H9 (cell line): ENCODE measurements at regions not wholly inside any gene's neighbourhood (a gene's known extent, or its start where the extent isn't known, plus 50 kb on each side); places are given as distances from the start of the nearest gene placed in this dataset.

Experiments
- DNase-seq: peaks from one replicate; pipeline ENCODE4 v3.0.0-alpha.2; 2017
- H2AFZ ChIP-seq: one replicate; pipeline ENCODE4 v1.6.1; 2013; ENCODE audit warnings: mild to moderate bottlenecking, low read length, control low read depth, moderate library complexity
- H2AK5ac ChIP-seq: 2 replicates; pipeline ENCODE4 v1.6.1; 2013; ENCODE audit warnings: low read length, control low read depth, mixed read lengths; ENCODE audit not compliant: insufficient read length
- H2BK120ac ChIP-seq: one replicate; pipeline ENCODE4 v1.6.1; 2013; ENCODE audit warnings: low read depth, mild to moderate bottlenecking, low read length, control low read depth, inconsistent platforms; ENCODE audit not compliant: poor library complexity, severe bottlenecking
- H2BK12ac ChIP-seq: 2 replicates; pipeline ENCODE4 v1.6.1; 2013; ENCODE audit warnings: low read length, control low read depth, mixed read lengths, low read depth; ENCODE audit not compliant: insufficient read length
- H2BK15ac ChIP-seq: 2 replicates; pipeline ENCODE4 v1.6.1; 2013; ENCODE audit warnings: low read depth, low read length, control low read depth
- H2BK20ac ChIP-seq: one replicate; pipeline ENCODE4 v1.6.1; 2013; ENCODE audit warnings: low read depth, mild to moderate bottlenecking, low read length, control low read depth, inconsistent platforms; ENCODE audit not compliant: poor library complexity, severe bottlenecking
- H2BK5ac ChIP-seq: 2 replicates; pipeline ENCODE4 v1.6.1; 2013; ENCODE audit warnings: low read length, control low read depth, mixed read lengths; ENCODE audit not compliant: insufficient read length
- H3K14ac ChIP-seq: 2 replicates; pipeline ENCODE4 v1.6.1; 2013; ENCODE audit warnings: low read length, control low read depth; ENCODE audit not compliant: insufficient read depth
- H3K18ac ChIP-seq: 2 replicates; pipeline ENCODE4 v1.6.1; 2013; ENCODE audit warnings: low read depth, mild to moderate bottlenecking, mixed read lengths, low read length, control low read depth; ENCODE audit not compliant: insufficient read length
- H3K23ac ChIP-seq: 2 replicates; pipeline ENCODE4 v1.6.1; 2013; ENCODE audit warnings: low read length, control low read depth, mixed read lengths, low read depth; ENCODE audit not compliant: insufficient read length
- H3K23me2 ChIP-seq: 2 replicates; pipeline ENCODE4 v1.6.1; 2013; ENCODE audit warnings: low read depth, mild to moderate bottlenecking, mixed read lengths, low read length, control low read depth; ENCODE audit not compliant: insufficient read length, poor library complexity, severe bottlenecking
- H3K27ac ChIP-seq: 2 replicates; pipeline ENCODE4 v1.5.1; 2013; ENCODE audit warnings: low read length, control low read depth, mixed read lengths, low read depth; ENCODE audit not compliant: insufficient read length
- H3K27me3 ChIP-seq: 2 replicates; pipeline ENCODE4 v1.6.1; 2013; ENCODE audit warnings: low read length, control low read depth, inconsistent platforms; ENCODE audit not compliant: insufficient read depth
- H3K4ac ChIP-seq: 2 replicates; pipeline ENCODE4 v1.6.1; 2013; ENCODE audit warnings: low read depth, mild to moderate bottlenecking, control low read depth, inconsistent platforms, low read length, moderate library complexity
- H3K4me1 ChIP-seq: 2 replicates; pipeline ENCODE4 v1.6.1; 2013; ENCODE audit warnings: low read length, control low read depth, inconsistent platforms; ENCODE audit not compliant: insufficient read depth
- H3K4me2 ChIP-seq: 2 replicates; pipeline ENCODE4 v1.6.1; 2013; ENCODE audit warnings: low read length, control low read depth, mixed read lengths; ENCODE audit not compliant: insufficient read length, insufficient read depth
- H3K56ac ChIP-seq: 2 replicates; pipeline ENCODE4 v1.6.1; 2013; ENCODE audit warnings: low read depth, mild to moderate bottlenecking, mixed read lengths, low read length, control low read depth; ENCODE audit not compliant: insufficient read length
- H3K79me1 ChIP-seq: 2 replicates; pipeline ENCODE4 v1.6.1; 2013; ENCODE audit warnings: low read depth, mild to moderate bottlenecking, moderate library complexity, low read length, control low read depth, inconsistent platforms; ENCODE audit not compliant: insufficient read depth, poor library complexity, severe bottlenecking
- H3K79me2 ChIP-seq: 2 replicates; pipeline ENCODE4 v1.6.1; 2013; ENCODE audit warnings: low read length, control low read depth, inconsistent platforms; ENCODE audit not compliant: insufficient read depth
- H3K9ac ChIP-seq: 2 replicates; pipeline ENCODE4 v1.6.1; 2013; ENCODE audit warnings: low read length, control low read depth, mixed read lengths; ENCODE audit not compliant: insufficient read length; ENCODE audit errors: extremely low read depth
- H3K9me3 ChIP-seq: one replicate; pipeline ENCODE4 v1.6.1; 2013; ENCODE audit warnings: low read depth, low read length, inconsistent platforms; ENCODE audit not compliant: control insufficient read depth
- H3T11ph ChIP-seq: one replicate; pipeline ENCODE4 v1.6.1; 2013; ENCODE audit warnings: mild to moderate bottlenecking, low read length, control low read depth, inconsistent platforms
- H4K20me1 ChIP-seq: one replicate; pipeline ENCODE4 v1.6.1; 2013; ENCODE audit not compliant: control insufficient read depth, insufficient read length, insufficient read depth
- H4K5ac ChIP-seq: 2 replicates; pipeline ENCODE4 v1.6.1; 2013; ENCODE audit warnings: low read depth, mild to moderate bottlenecking, mixed read lengths, low read length, control low read depth; ENCODE audit not compliant: insufficient read length
- H4K8ac ChIP-seq: replicated peaks from 2 replicates; pipeline ENCODE4 v1.6.1; 2013; ENCODE audit warnings: low read length, control low read depth, mixed read lengths, low read depth; ENCODE audit not compliant: insufficient read length
- H4K91ac ChIP-seq: 2 replicates; pipeline ENCODE4 v1.6.1; 2013; ENCODE audit warnings: low read depth, mild to moderate bottlenecking, moderate library complexity, mixed read lengths, low read length, control low read depth; ENCODE audit not compliant: insufficient read length
- H3K27ac Mint-ChIP-seq, 3 experiments: 2 replicates in 2 of 3; 3 replicates in 1 of 3; pipeline ENCODE4 v1.8.0; 2020 to 2021; ENCODE audit warnings: mixed read lengths in 3 of 3, mild to moderate bottlenecking in 1 of 3, moderate library complexity in 1 of 3
- H3K27me3 Mint-ChIP-seq: 2 replicates; pipeline ENCODE4 v1.8.0; 2021; ENCODE audit warnings: low read depth, mild to moderate bottlenecking, moderate library complexity, mixed read lengths
- H3K36me3 Mint-ChIP-seq, 3 experiments: 2 replicates in 2 of 3; 3 replicates in 1 of 3; pipeline ENCODE4 v1.8.0; 2020 to 2021; ENCODE audit warnings: low read depth in 3 of 3, mixed read lengths in 3 of 3; ENCODE audit not compliant: insufficient read depth in 1 of 3
- H3K4me1 Mint-ChIP-seq, 2 experiments: 2 replicates each; pipeline ENCODE4 v1.8.0; 2020; ENCODE audit warnings: mixed read lengths in 2 of 2
- H3K4me3 Mint-ChIP-seq, 2 experiments: 2 replicates in 1 of 2; 3 replicates in 1 of 2; pipeline ENCODE4 v1.8.0; 2020 to 2021; ENCODE audit warnings: mild to moderate bottlenecking in 2 of 2, mixed read lengths in 2 of 2, moderate library complexity in 1 of 2
- H3K9me3 Mint-ChIP-seq, 2 experiments: 2 replicates in 1 of 2; 3 replicates in 1 of 2; pipeline ENCODE4 v1.8.0; 2020; ENCODE audit warnings: mild to moderate bottlenecking in 2 of 2, mixed read lengths in 2 of 2, moderate library complexity in 1 of 2
- WGBS: extraction: QIAGEN DNeasy Blood & Tissue Kit; methylation state at CpG from one replicate; pipeline ENCODE4 v1.1.7; 2013; ENCODE audit warnings: missing lambda C conversion rate, low lambda C conversion rate, mixed read lengths; ENCODE audit not compliant: insufficient read length; ENCODE audit errors: extremely low coverage; 5-methylcytosine and 5-hydroxymethylcytosine counted together
- TF ChIP-seq, protein P1 (sequence below): fragments of 200-600 bp; sonication (generic); conservative IDR thresholded peaks from 3 replicates; pipeline ENCODE4 v1.8.0; 2021; ENCODE audit warnings: antibody characterized with exemption, mild to moderate bottlenecking

DNA sequence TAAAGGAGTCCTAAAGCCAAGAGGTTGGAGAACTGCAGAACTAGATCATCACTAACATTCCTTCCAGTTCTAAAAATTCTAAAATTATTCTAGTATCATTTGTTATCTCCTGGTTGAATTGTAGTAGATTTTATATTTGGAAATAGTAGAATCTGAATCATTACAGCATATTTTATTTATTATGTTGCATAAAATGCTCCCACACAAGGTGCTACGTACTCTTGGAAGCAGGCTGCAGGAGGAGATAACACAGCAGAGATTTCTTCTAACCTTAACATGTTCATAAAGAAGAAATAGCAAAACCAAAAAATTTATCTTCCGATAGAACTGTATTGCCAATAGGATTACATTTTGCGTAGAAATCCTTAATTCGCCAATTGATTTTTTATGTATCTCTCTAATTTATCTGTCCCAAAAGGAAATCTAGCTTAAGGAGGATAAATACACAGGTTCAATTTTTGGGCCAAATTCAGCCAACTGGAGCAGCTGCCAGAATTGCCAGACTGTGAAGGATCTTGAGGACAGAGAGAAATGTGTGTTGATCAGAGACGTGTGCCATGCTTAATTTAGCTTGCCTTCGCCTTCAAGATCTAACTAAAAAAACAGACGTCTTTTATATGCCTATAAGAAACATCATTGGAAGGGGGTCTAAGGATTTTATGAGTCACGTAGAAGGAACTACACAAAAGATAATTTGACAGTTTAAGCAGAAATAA lies 134.4 kb upstream of the MITF start:
- Histone ChIP-seq H4K8ac (no peak overlapping the region), H2AFZ (no peak overlapping the region), H4K91ac (no peak overlapping the region), H3K27me3 (no peaks in the 10 kb centered on the region), H3K4me2 (no peak overlapping the region), H2BK20ac (no peak overlapping the region), H3K9me3 (no peaks in the 10 kb centered on the region), H3K23ac (no peak overlapping the region), H3K4ac (no peak overlapping the region), H2BK12ac (no peak overlapping the region), H3K4me1 (no peaks in the 10 kb centered on the region), H3K14ac (no peak overlapping the region), H3K79me2 (no peaks in the 10 kb centered on the region), H3K27ac (no peak overlapping the region), H3K9ac (no peak overlapping the region), H2BK15ac (no peak overlapping the region), H3K56ac (no peak overlapping the region), H2AK5ac (no peak overlapping the region), H4K20me1 (no peaks in the 10 kb centered on the region), H3K18ac (no peak overlapping the region), H2BK120ac (no peak overlapping the region), H3T11ph (no peak overlapping the region), H3K23me2 (no peaks in the 10 kb centered on the region), H2BK5ac (no peak overlapping the region), H4K5ac (no peak overlapping the region), H3K79me1 (no peaks in the 10 kb centered on the region)
- peaks cover 11 to 13% of the 10 kb centered on the region in 2 experiments; a peak in 4 of 5 replicates for H3K9me3 Mint-ChIP-seq
- TF ChIP-seq, protein P1, sequence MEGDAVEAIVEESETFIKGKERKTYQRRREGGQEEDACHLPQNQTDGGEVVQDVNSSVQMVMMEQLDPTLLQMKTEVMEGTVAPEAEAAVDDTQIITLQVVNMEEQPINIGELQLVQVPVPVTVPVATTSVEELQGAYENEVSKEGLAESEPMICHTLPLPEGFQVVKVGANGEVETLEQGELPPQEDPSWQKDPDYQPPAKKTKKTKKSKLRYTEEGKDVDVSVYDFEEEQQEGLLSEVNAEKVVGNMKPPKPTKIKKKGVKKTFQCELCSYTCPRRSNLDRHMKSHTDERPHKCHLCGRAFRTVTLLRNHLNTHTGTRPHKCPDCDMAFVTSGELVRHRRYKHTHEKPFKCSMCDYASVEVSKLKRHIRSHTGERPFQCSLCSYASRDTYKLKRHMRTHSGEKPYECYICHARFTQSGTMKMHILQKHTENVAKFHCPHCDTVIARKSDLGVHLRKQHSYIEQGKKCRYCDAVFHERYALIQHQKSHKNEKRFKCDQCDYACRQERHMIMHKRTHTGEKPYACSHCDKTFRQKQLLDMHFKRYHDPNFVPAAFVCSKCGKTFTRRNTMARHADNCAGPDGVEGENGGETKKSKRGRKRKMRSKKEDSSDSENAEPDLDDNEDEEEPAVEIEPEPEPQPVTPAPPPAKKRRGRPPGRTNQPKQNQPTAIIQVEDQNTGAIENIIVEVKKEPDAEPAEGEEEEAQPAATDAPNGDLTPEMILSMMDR, result no peak
- no CpG with 5 or more reads among the region's 8 CpGs for WGBS
- H3K27me3 Mint-ChIP-seq, result peaks cover 22% of the 10 kb centered on the region
- H3K27ac Mint-ChIP-seq, result no peak overlapping the region
- H3K4me3 Mint-ChIP-seq, result no peak overlapping the region
- H3K4me1 Mint-ChIP-seq, result peaks cover 0 to 8% of the 10 kb centered on the region in 2 experiments; a peak in 1 of 4 replicates
- peaks cover 2 to 11% (median 8%) of the 10 kb centered on the region in 3 experiments; a peak in 4 of 7 replicates for H3K36me3 Mint-ChIP-seq
- no peak for DNase-seq
